Prostate gland (tissue), 2 donors: ENCODE measurements at regions not wholly inside any gene's neighbourhood (a gene's known extent, or its start where the extent isn't known, plus 50 kb on each side); places are given as distances from the start of the nearest gene placed in this dataset.

Experiments used
- CTCF ChIP-seq, 4 experiments: fragments of 200-600 bp in 2 of 4; fragments of 450-650 bp in 2 of 4; sonication (generic) in 2 of 4; IDR thresholded peaks; 1 replicate in 3 of 4; 2 replicates in 1 of 4; pipeline ENCODE4 v1.5.1; 2016 to 2019; ENCODE audit warnings: antibody characterized with exemption in 4 of 4, mild to moderate bottlenecking in 2 of 4, moderate library complexity in 2 of 4
- POLR2A ChIP-seq: fragments of 450-650 bp; IDR thresholded peaks from one replicate; pipeline ENCODE4 v1.6.1; 2016; ENCODE audit warnings: antibody characterized with exemption, mild to moderate bottlenecking
- POLR2AphosphoS5 ChIP-seq: sonication (generic); formaldehyde crosslinking; IDR thresholded peaks from one replicate; pipeline ENCODE4 v1.6.1; 2017; ENCODE audit warnings: antibody characterized with exemption

- TF ChIP-seq CTCF (IDR thresholded peaks at IDR 0.05) (no peak), POLR2AphosphoS5 (no peak), POLR2A (no peak)
Measured at GRCh38 chr7:118087126-118087525, 96.8 kb upstream of the LSM8 start.
